AG09309 (cell line): ENCODE measurements at regions not wholly inside any gene's neighbourhood (a gene's known extent, or its start where the extent isn't known, plus 50 kb on each side); places are given as distances from the start of the nearest gene placed in this dataset.

Source experiments
- DNase-seq: peaks from one replicate; pipeline ENCODE4 v3.0.0-alpha.2; 2010; ENCODE audit warnings: low read depth
- H3K4me3 ChIP-seq: 2 replicates; pipeline ENCODE4 v1.5.1; 2011; ENCODE audit warnings: mild to moderate bottlenecking, low read depth, low read length, moderate library complexity; ENCODE audit not compliant: control insufficient read depth
- TF ChIP-seq, protein P1 (sequence below): IDR thresholded peaks from 2 replicates; pipeline ENCODE4 v1.5.1; 2011; ENCODE audit warnings: mild to moderate bottlenecking, low read depth, low read length, inconsistent platforms; ENCODE audit not compliant: insufficient read depth, control insufficient read depth; ENCODE audit errors: missing control alignments

DNA sequence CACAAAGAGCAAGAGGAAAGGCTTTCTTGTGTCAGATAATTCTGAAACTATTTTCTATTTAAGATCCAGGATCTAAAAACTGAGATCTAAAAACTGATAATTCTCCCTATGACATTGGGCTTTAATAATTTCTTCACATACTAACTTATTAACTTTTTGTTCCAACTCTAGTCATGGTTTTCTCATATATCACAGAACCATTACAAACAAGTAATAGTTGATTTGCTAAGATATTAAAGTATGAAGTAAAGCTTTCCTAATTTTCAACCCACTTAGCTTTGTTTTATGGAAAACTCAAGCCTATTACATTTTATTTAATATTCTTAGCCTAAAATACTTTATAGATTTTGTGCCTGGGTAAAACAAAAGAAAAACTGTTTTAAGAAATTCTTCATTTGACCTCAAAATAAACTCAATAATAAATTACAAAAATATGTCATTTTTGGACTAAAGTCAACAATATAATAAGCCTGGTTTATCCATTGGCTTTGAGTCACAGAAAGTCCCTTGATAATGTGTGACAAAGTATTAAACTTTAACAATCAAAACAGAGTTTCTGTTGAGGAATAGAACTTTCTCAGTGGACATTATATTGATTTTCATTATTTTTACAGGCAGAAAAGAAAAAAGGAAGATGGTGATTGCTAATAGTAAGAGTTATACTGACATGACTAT lies 1142.9 kb upstream of the SORCS1 start:
- H3K4me3 ChIP-seq = no peak overlapping the region
- TF ChIP-seq, protein P1, sequence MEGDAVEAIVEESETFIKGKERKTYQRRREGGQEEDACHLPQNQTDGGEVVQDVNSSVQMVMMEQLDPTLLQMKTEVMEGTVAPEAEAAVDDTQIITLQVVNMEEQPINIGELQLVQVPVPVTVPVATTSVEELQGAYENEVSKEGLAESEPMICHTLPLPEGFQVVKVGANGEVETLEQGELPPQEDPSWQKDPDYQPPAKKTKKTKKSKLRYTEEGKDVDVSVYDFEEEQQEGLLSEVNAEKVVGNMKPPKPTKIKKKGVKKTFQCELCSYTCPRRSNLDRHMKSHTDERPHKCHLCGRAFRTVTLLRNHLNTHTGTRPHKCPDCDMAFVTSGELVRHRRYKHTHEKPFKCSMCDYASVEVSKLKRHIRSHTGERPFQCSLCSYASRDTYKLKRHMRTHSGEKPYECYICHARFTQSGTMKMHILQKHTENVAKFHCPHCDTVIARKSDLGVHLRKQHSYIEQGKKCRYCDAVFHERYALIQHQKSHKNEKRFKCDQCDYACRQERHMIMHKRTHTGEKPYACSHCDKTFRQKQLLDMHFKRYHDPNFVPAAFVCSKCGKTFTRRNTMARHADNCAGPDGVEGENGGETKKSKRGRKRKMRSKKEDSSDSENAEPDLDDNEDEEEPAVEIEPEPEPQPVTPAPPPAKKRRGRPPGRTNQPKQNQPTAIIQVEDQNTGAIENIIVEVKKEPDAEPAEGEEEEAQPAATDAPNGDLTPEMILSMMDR = no peak
- no peak for DNase-seq

DNA sequence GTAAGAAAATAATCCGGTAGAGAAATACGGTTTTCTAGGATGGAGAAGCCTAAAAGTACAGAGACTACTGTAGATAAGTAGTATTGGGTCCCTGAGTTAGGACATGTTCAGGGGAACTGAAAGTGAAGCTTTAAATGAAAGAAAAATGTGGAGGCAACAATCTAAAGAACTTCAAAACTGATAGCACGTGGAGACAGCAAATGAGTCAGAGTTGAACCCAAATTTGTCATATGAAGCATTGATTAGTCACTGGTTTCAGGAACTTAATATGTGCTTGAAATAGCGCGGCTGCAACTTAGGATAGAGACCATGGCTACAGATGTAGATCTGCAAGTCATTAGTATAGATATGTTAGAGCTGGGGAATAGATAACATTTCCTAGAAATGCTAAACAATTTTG lies 1138.6 kb upstream of the SORCS1 start:
- no peak for DNase-seq
- no peak overlapping the region for H3K4me3 ChIP-seq
- TF ChIP-seq, protein P1 = no peak

DNA sequence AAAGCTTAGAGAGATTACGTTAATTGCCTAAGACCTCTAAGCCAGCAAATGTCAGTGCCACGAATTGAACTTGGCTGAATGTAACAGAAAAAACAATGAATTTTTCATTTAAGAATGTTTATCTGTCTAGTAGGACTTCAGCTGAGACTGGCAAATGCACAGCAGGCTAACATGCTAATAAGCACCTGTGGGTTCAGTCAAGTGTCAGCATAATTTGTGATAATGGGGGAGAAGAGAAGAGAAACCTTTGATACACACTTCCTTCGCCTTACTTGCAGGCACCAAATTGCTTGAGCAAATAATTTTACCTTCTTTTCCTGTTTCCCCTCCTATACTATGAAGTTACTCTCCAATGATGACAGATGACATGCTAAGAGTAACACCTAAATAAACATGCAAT lies 1136.5 kb upstream of the SORCS1 start:
- DNase-seq = no peak
- no peak overlapping the region for H3K4me3 ChIP-seq
- TF ChIP-seq, protein P1 = no peak

DNA sequence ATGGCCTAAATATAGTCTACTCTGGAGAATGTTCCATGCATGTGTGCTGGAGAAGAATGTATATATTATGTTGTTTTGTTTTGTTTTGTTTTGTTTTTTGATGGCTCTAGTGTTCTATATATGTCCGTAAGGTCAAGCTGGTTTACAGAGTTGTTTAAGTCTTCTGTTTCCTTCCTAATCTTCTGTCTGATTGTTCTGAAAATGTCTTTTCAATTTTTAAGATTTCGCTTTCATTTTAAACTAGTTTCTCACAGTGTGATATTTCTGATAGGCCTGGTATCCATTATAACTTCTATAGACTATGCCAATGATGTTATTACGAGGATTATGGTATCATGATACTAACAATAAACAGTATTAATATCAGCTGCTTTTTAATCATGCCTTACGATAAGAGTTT lies 1126.3 kb upstream of the SORCS1 start:
- TF ChIP-seq, protein P1 = no peak
- DNase-seq = no peak
- H3K4me3 ChIP-seq = no peak overlapping the region

DNA sequence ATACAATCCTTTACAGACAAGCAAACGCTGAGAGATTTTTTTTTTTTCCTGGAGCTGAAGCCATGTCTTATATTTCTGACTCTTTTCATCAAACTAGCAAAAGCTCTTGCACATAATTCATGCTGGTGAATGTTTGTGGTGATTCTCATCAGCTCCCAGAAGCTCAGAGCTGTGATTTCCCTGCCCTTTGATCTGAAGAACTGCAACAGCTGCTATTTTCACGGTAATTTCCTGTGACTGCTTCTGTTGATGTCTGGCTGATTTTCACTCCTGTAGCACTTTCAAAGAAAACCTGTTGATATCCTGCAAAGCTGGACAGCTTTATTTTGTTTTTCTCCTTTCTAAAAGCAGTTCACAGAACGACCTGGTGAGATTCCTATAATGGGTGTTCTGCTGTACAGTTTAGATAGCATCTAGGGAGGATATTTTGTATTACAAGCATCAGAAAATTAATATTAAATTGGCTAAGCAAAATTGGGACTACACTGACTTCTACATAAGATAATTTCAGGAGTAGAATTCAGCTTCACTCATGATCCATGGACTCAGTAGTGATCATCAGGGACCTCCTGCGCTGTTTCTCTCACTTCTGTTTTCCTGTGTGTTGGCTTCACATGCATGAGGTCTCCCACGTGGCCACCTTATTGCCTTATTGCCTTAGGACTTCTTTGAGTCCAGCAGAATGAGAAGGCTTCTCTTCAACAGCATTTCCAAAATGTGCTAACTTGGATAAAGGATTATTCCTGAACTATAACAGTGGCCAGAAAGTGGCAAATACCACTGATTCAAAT lies 1111.6 kb upstream of the SORCS1 start:
- H3K4me3 ChIP-seq = no peak overlapping the region
- DNase-seq = no peak
- TF ChIP-seq, protein P1 = no peak

DNA sequence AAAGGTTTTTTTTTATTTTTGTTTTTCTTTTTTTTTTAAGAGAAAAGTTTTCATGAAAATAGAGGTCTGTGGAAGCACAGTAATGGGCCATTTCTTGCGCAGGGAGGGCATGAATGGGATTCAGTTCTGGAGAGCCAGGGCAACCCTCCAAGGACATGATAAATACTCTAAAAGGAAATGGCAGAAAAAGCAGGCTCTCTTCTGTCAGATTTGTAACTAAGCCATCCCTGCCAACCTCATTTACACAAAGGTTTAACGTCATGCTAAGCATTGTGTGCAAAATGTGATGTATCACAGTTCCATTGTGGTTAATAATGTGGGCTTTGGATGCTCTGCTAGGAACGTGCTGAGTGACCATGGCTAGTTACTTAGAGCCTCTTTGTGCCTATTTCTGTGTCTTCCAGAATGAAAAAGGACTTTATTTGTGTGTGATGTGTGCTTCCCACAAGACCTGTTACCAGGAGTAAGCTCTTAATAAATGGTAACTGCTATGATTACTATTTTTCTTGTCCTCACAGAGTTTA lies 1095.9 kb upstream of the SORCS1 start:
- no peak for DNase-seq
- H3K4me3 ChIP-seq = no peak overlapping the region
- TF ChIP-seq, protein P1 = no peak
